ENCODE measurements at regions not wholly inside any gene's neighbourhood (a gene's known extent, or its start where the extent isn't known, plus 50 kb on each side); places are given as distances from the start of the nearest gene placed in this dataset.
"Not testable (repeated sequence)": the region's sequence is repeated elsewhere in the genome, so short reads cannot be mapped to it uniquely, and the experiment has no call there.

- not testable (repeated sequence) for FAIRE-seq; DNase-seq (ENCODE audit: insufficient read length, low spot score)
These were observed 79.4 kb upstream of the RPS6KA6 start for GRCh38 chrX:84267432-84267831.

GRCh38 chrX:84259868-84260267, 71.9 kb upstream of the RPS6KA6 start:
- DNase-seq (ENCODE audit: insufficient read length, low spot score) (no peak), FAIRE-seq (peak; percentile 49)

GRCh38 chrX:84258708-84259107, 70.7 kb upstream of the RPS6KA6 start:
- FAIRE-seq (peak; percentile 86), DNase-seq (ENCODE audit: insufficient read length, low spot score) (no peak)

GRCh38 chrX:84248226-84248625, 60.2 kb upstream of the RPS6KA6 start:
- no peak for FAIRE-seq
- DNase-seq (ENCODE audit: insufficient read length, low spot score) = no peak

GRCh38 chrX:84240848-84241565, 53.0 kb upstream of the RPS6KA6 start:
- no peak for FAIRE-seq
- DNase-seq (ENCODE audit: insufficient read length, low spot score) = no peak
